Fibroblast of the aortic adventitia (primary cell): ENCODE measurements at regions not wholly inside any gene's neighbourhood (a gene's known extent, or its start where the extent isn't known, plus 50 kb on each side); places are given as distances from the start of the nearest gene placed in this dataset.
"Not testable (repeated sequence)": the region's sequence is repeated elsewhere in the genome, so short reads cannot be mapped to it uniquely, and the experiment has no call there.

Source experiments
- DNase-seq: peaks from one replicate; pipeline ENCODE4 v3.0.0-alpha.2; 2010; ENCODE audit warnings: low read depth
- H3K4me3 ChIP-seq: 2 replicates; pipeline ENCODE4 v1.5.1; 2011; ENCODE audit warnings: low read depth, mild to moderate bottlenecking, control low read depth, low read length, moderate library complexity
- CTCF ChIP-seq: IDR thresholded peaks from 2 replicates; pipeline ENCODE4 v1.5.1; 2011; ENCODE audit warnings: mild to moderate bottlenecking, low read length, control low read depth, inconsistent platforms; ENCODE audit not compliant: insufficient read depth

GRCh38 chr2:64277101-64277849 lies 133.1 kb upstream of the PELI1 start:
- no peak for TF ChIP-seq CTCF
- H3K4me3 ChIP-seq = no peak overlapping the region
- DNase-seq = no peak

- H3K4me3 ChIP-seq, DNase-seq: not testable (repeated sequence)
Measured at GRCh38 chr2:64280812-64281211, 136.6 kb upstream of the PELI1 start.

- TF ChIP-seq CTCF = no peak
- no peak overlapping the region for H3K4me3 ChIP-seq
- no peak for DNase-seq
Measured at GRCh38 chr2:64283006-64283570, 138.9 kb upstream of the PELI1 start.

GRCh38 chr2:64283641-64284361 lies 139.6 kb upstream of the PELI1 start:
- H3K4me3 ChIP-seq = no peak overlapping the region
- TF ChIP-seq CTCF = no peak
- no peak for DNase-seq

- H3K4me3 ChIP-seq = no peak overlapping the region
- DNase-seq = no peak
- no peak for TF ChIP-seq CTCF
Measured at GRCh38 chr2:64284751-64285150, 140.5 kb upstream of the PELI1 start.

- no peak for DNase-seq
- no peak overlapping the region for H3K4me3 ChIP-seq
- TF ChIP-seq CTCF = no peak
Measured at GRCh38 chr2:64287202-64287740, 143.1 kb upstream of the PELI1 start.

- no peak overlapping the region for H3K4me3 ChIP-seq
- peak; percentile 91 for DNase-seq
- TF ChIP-seq CTCF = no peak
Measured at GRCh38 chr2:64288321-64289193, 144.3 kb upstream of the PELI1 start.
